Neural cell (in vitro differentiated cells): ENCODE measurements at regions not wholly inside any gene's neighbourhood (a gene's known extent, or its start where the extent isn't known, plus 50 kb on each side); places are given as distances from the start of the nearest gene placed in this dataset.

ENCODE experiments used
- H2AFZ ChIP-seq: fragments of 200-600, 300-800 bp; sonication (generic), shearing (Covaris generic); 2 replicates; pipeline ENCODE4 v1.6.0; 2014; ENCODE audit warnings: low read depth, mild to moderate bottlenecking, antibody characterized with exemption, low read length, moderate library complexity
- H3F3A ChIP-seq: fragments of 200-600 bp; shearing (Covaris generic); 2 replicates; pipeline ENCODE4 v1.6.1; 2016; ENCODE audit warnings: mild to moderate bottlenecking, moderate library complexity, mixed read lengths, antibody characterized with exemption, low read length; ENCODE audit not compliant: insufficient read depth, poor library complexity, severe bottlenecking
- H3K27ac ChIP-seq: fragments of 200-600, 300-800 bp; sonication (generic), shearing (Covaris generic); 2 replicates; pipeline ENCODE4 v1.5.1; 2014; ENCODE audit warnings: mild to moderate bottlenecking, low read length, moderate library complexity
- H3K27me3 ChIP-seq: fragments of 300-800, 200-600 bp; sonication (generic), shearing (Covaris generic); 2 replicates; pipeline ENCODE4 v1.6.0; 2014; ENCODE audit warnings: mild to moderate bottlenecking, low read depth, low read length, moderate library complexity; ENCODE audit not compliant: insufficient read depth
- H3K36me3 ChIP-seq: fragments of 300-800, 200-600 bp; sonication (generic), shearing (Covaris generic); 2 replicates; pipeline ENCODE4 v1.5.1; 2014; ENCODE audit warnings: mild to moderate bottlenecking, antibody characterized with exemption, low read length, moderate library complexity; ENCODE audit not compliant: insufficient read depth
- H3K4me2 ChIP-seq: fragments of 300-800, 200-600 bp; sonication (generic), shearing (Covaris generic); 2 replicates; pipeline ENCODE4 v1.6.0; 2014; ENCODE audit warnings: mild to moderate bottlenecking, low read length
- H3K4me3 ChIP-seq: fragments of 300-800, 200-600 bp; sonication (generic), shearing (Covaris generic); 2 replicates; pipeline ENCODE4 v1.5.1; 2014; ENCODE audit warnings: mild to moderate bottlenecking, low read length, moderate library complexity
- H3K79me2 ChIP-seq: fragments of 200-600 bp; shearing (Covaris generic); replicated peaks from 2 replicates; pipeline ENCODE4 v1.6.0; 2014; ENCODE audit warnings: mild to moderate bottlenecking, low read length, moderate library complexity; ENCODE audit not compliant: insufficient read depth
- H3K9ac ChIP-seq: fragments of 300-800, 200-600 bp; sonication (generic), shearing (Covaris generic); 2 replicates; pipeline ENCODE4 v1.6.1; 2016; ENCODE audit warnings: mild to moderate bottlenecking, low read length, mixed read lengths
- H3K9me2 ChIP-seq: fragments of 200-600 bp; shearing (Covaris generic); 2 replicates; pipeline ENCODE4 v1.6.1; 2016; ENCODE audit warnings: mild to moderate bottlenecking, low read length, mixed read lengths; ENCODE audit not compliant: insufficient read depth
- H3K9me3 ChIP-seq: fragments of 200-600, 300-800 bp; sonication (generic), shearing (Covaris generic); 2 replicates; pipeline ENCODE4 v1.6.1; 2016; ENCODE audit warnings: mild to moderate bottlenecking, mixed run types, low read length, moderate library complexity, mixed read lengths
- H4K20me1 ChIP-seq: fragments of 200-600 bp; shearing (Covaris generic); 2 replicates; pipeline ENCODE4 v1.6.1; 2016; ENCODE audit warnings: mild to moderate bottlenecking, mixed run types; ENCODE audit not compliant: insufficient read depth
- EP300 ChIP-seq: fragments of 450-650 bp; conservative IDR thresholded peaks from 2 replicates; pipeline ENCODE4 v1.6.1; 2014; ENCODE audit warnings: antibody characterized with exemption, mild to moderate bottlenecking, moderate library complexity; ENCODE audit not compliant: poor library complexity, severe bottlenecking
- EZH2 ChIP-seq: fragments of 200-600, 300-800 bp; shearing (Covaris generic), sonication (generic); IDR thresholded peaks from 2 replicates; pipeline ENCODE4 v1.6.1; 2014; ENCODE audit warnings: antibody characterized with exemption, low read length, borderline replicate concordance, mild to moderate bottlenecking; ENCODE audit not compliant: insufficient read depth, poor library complexity, severe bottlenecking
- MXI1 ChIP-seq: fragments of 450-650 bp; conservative IDR thresholded peaks from 2 replicates; pipeline ENCODE4 v1.6.1; 2014; ENCODE audit warnings: antibody characterized with exemption, mild to moderate bottlenecking; ENCODE audit not compliant: poor library complexity, severe bottlenecking
- POLR2AphosphoS5 ChIP-seq: IDR thresholded peaks from 2 replicates; pipeline ENCODE4 v1.6.1; 2012
- RAD21 ChIP-seq: fragments of 450-650 bp; conservative IDR thresholded peaks from 2 replicates; pipeline ENCODE4 v1.6.1; 2014; ENCODE audit warnings: antibody characterized with exemption, mild to moderate bottlenecking, moderate library complexity
- SMC3 ChIP-seq: fragments of 450-650 bp; conservative IDR thresholded peaks from 2 replicates; pipeline ENCODE4 v1.6.1; 2014; ENCODE audit warnings: antibody characterized with exemption, mild to moderate bottlenecking, moderate library complexity; ENCODE audit not compliant: poor library complexity
- TAF1 ChIP-seq: IDR thresholded peaks from 2 replicates; pipeline ENCODE4 v1.6.1; 2012; ENCODE audit warnings: low read depth
- TF ChIP-seq, protein P1 (sequence below): fragments of 450-650 bp; IDR thresholded peaks from 2 replicates; pipeline ENCODE4 v1.5.1; 2014; ENCODE audit warnings: antibody characterized with exemption, mild to moderate bottlenecking, moderate library complexity; ENCODE audit not compliant: poor library complexity, severe bottlenecking
- TF ChIP-seq, protein P2 (sequence below): IDR thresholded peaks from 2 replicates; pipeline ENCODE4 v1.6.1; 2012; ENCODE audit warnings: borderline replicate concordance

DNA sequence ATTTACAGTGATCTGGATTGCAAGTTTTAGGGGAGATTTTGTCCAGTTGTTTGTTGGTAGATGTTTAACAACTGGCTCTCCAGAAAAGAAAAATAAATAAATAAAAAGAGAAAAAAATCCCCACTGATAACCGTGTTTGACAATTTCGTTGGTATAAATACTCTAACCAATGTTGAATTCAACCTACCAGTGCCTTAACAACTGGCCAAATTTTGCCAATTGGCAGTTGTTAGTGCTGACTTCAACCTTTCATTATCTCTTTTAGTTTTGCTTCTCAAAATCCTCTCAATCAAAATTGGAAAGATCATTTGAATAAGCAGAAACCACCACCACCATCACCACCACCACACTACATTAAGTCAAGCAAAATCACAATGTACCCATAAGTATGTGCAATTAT lies 490.3 kb downstream of the PIK3C3 start:
- no peaks in the 10 kb centered on the region for H3K9me3 ChIP-seq
- no peaks in the 10 kb centered on the region for H3K36me3 ChIP-seq
- no peaks in the 10 kb centered on the region for H3K27me3 ChIP-seq
- no peaks in the 10 kb centered on the region for H4K20me1 ChIP-seq
- H3K27ac ChIP-seq, result no peak overlapping the region
- no peak overlapping the region for H3K4me3 ChIP-seq
- H3K9ac ChIP-seq, result no peak overlapping the region
- no peaks in the 10 kb centered on the region for H3K79me2 ChIP-seq
- H3F3A ChIP-seq, result no peaks in the 10 kb centered on the region
- TF ChIP-seq, protein P1, sequence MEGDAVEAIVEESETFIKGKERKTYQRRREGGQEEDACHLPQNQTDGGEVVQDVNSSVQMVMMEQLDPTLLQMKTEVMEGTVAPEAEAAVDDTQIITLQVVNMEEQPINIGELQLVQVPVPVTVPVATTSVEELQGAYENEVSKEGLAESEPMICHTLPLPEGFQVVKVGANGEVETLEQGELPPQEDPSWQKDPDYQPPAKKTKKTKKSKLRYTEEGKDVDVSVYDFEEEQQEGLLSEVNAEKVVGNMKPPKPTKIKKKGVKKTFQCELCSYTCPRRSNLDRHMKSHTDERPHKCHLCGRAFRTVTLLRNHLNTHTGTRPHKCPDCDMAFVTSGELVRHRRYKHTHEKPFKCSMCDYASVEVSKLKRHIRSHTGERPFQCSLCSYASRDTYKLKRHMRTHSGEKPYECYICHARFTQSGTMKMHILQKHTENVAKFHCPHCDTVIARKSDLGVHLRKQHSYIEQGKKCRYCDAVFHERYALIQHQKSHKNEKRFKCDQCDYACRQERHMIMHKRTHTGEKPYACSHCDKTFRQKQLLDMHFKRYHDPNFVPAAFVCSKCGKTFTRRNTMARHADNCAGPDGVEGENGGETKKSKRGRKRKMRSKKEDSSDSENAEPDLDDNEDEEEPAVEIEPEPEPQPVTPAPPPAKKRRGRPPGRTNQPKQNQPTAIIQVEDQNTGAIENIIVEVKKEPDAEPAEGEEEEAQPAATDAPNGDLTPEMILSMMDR, result no peak
- TF ChIP-seq POLR2AphosphoS5 (no peak), TAF1 (no peak)
- TF ChIP-seq, protein P2, sequence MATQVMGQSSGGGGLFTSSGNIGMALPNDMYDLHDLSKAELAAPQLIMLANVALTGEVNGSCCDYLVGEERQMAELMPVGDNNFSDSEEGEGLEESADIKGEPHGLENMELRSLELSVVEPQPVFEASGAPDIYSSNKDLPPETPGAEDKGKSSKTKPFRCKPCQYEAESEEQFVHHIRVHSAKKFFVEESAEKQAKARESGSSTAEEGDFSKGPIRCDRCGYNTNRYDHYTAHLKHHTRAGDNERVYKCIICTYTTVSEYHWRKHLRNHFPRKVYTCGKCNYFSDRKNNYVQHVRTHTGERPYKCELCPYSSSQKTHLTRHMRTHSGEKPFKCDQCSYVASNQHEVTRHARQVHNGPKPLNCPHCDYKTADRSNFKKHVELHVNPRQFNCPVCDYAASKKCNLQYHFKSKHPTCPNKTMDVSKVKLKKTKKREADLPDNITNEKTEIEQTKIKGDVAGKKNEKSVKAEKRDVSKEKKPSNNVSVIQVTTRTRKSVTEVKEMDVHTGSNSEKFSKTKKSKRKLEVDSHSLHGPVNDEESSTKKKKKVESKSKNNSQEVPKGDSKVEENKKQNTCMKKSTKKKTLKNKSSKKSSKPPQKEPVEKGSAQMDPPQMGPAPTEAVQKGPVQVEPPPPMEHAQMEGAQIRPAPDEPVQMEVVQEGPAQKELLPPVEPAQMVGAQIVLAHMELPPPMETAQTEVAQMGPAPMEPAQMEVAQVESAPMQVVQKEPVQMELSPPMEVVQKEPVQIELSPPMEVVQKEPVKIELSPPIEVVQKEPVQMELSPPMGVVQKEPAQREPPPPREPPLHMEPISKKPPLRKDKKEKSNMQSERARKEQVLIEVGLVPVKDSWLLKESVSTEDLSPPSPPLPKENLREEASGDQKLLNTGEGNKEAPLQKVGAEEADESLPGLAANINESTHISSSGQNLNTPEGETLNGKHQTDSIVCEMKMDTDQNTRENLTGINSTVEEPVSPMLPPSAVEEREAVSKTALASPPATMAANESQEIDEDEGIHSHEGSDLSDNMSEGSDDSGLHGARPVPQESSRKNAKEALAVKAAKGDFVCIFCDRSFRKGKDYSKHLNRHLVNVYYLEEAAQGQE, result no peak
- no peak overlapping the region for H2AFZ ChIP-seq
- no peaks in the 10 kb centered on the region for H3K9me2 ChIP-seq
- no peak overlapping the region for H3K4me2 ChIP-seq

DNA sequence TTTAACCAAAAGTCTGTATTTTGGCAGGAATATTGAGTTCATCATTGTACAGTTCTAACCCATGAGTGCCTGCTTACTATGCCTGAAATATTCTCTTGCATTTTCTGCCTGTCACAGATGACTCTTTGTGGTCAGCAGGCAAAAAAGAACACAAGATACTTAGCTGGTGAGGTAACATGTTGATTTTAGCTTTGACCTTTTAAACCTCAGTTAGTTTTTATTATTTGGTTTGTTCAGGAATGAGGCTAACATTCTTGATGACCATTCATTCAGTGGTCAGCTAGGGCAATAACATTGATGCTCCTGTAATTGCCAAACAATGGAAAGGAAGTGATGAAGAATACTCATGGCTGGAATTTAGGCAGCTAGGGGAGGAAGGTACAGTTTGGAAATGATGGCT lies 491.2 kb downstream of the PIK3C3 start:
- Histone ChIP-seq H3K27me3 (no peaks in the 10 kb centered on the region), H3K9me3 (no peaks in the 10 kb centered on the region), H3K79me2 (no peaks in the 10 kb centered on the region), H4K20me1 (no peaks in the 10 kb centered on the region), H3K4me3 (no peak overlapping the region), H3K9ac (no peak overlapping the region), H2AFZ (no peak overlapping the region), H3F3A (no peaks in the 10 kb centered on the region), H3K9me2 (no peaks in the 10 kb centered on the region), H3K27ac (no peak overlapping the region), H3K4me2 (no peak overlapping the region), H3K36me3 (no peaks in the 10 kb centered on the region)
- TF ChIP-seq TAF1 (no peak), SMC3 (no peak), EZH2 (no peak), POLR2AphosphoS5 (no peak), EP300 (no peak), MXI1 (no peak), RAD21 (no peak)
- TF ChIP-seq, protein P2, result no peak
- TF ChIP-seq, protein P1, result no peak
